HCT116 (cell line): ENCODE measurements at regions not wholly inside any gene's neighbourhood (a gene's known extent, or its start where the extent isn't known, plus 50 kb on each side); places are given as distances from the start of the nearest gene placed in this dataset.

Source experiments
- ATAC-seq: fragments of 200-7000 bp; cut with Tn5 transposase; 2 replicates; pipeline ENCODE4 v1.9.1; 2020; ENCODE audit warnings: mild to moderate bottlenecking, moderate library complexity
- BruUV-seq: library from RNA; stranded (reverse); fragments of 400-500 nt; replicated peaks from 2 replicates; lab custom pipeline; 2021; lab: Mats Ljungman, UMichigan
- CTCF ChIA-PET: fragments of 300-600 bp; sonication (Branson Sonifier 250); formaldehyde crosslinking; loops from one replicate; lab custom pipeline; 2021; ENCODE audit warnings: antibody characterized with exemption; lab: Charles Lee
- POLR2A ChIA-PET: fragments of 300-600, 350-600 bp; sonication (Branson Sonifier 250); formaldehyde crosslinking; loops from one replicate; lab custom pipeline; 2021; ENCODE audit warnings: antibody characterized with exemption; lab: Charles Lee
- RAD21 ChIA-PET, 2 experiments: fragments of 300-600 bp; sonication (Branson Sonifier 250); formaldehyde crosslinking; loops; one replicate each; lab custom pipeline; 2023; ENCODE audit warnings: low total read pairs in 2 of 2; ENCODE audit not compliant: uncharacterized antibody in 2 of 2, unreplicated experiment in 2 of 2, low non-redundant PET in 1 of 2; lab: Charles Lee
- DNase-seq: peaks from one replicate; pipeline ENCODE4 v3.0.0-alpha.2; 2010; ENCODE audit warnings: low read depth, low spot score
- H2AFZ ChIP-seq: fragments of 200-600 bp; shearing (Covaris generic), sonication (generic); 2 replicates; pipeline ENCODE4 v1.6.1; 2017; ENCODE audit warnings: low read depth, mixed run types, mixed read lengths, antibody characterized with exemption, low read length; ENCODE audit not compliant: poor library complexity, severe bottlenecking
- H3K27ac ChIP-seq: 2 replicates; pipeline ENCODE4 v1.5.1; 2012; ENCODE audit warnings: low read depth, low read length
- H3K27me3 ChIP-seq: fragments of 200-600 bp; sonication (generic); 2 replicates; pipeline ENCODE4 v1.6.1; 2016; ENCODE audit warnings: mixed run types, low read length, mixed read lengths; ENCODE audit not compliant: insufficient read depth
- H3K36me3 ChIP-seq, 2 experiments: fragments of 200-500 bp in 1 of 2; fragments of 200-600 bp in 1 of 2; sonication (Bioruptor generic) in 1 of 2; sonication (generic) in 1 of 2; 2 replicates each; pipeline versions ENCODE4 v1.5.1 to v1.6.1; 2014 to 2016; ENCODE audit warnings: low read length in 2 of 2, inconsistent platforms in 1 of 2, mixed read lengths in 1 of 2, mixed run types in 1 of 2; ENCODE audit not compliant: insufficient read depth in 2 of 2, control insufficient read depth in 1 of 2
- H3K4me1 ChIP-seq, 2 experiments: fragments of 200-600 bp in 1 of 2; sonication (generic) in 1 of 2; 2 replicates each; pipeline versions ENCODE4 v1.5.1 to v1.6.1; 2012 to 2017; ENCODE audit warnings: low read length in 2 of 2, inconsistent platforms in 1 of 2, mild to moderate bottlenecking in 1 of 2, mixed read lengths in 1 of 2, mixed run types in 1 of 2, moderate library complexity in 1 of 2; ENCODE audit not compliant: insufficient read depth in 2 of 2, control insufficient read depth in 1 of 2
- H3K4me2 ChIP-seq: fragments of 200-600 bp; sonication (generic); 2 replicates; pipeline ENCODE4 v1.6.1; 2017; ENCODE audit warnings: mixed run types, low read length, mixed read lengths
- H3K4me3 ChIP-seq, 2 experiments: fragments of 200-600 bp in 1 of 2; sonication (generic) in 1 of 2; replicated peaks in 1 of 2; 2 replicates each; pipeline ENCODE4 v1.5.1; 2011 to 2016; ENCODE audit warnings: low read length in 2 of 2, control low read depth in 1 of 2, low read depth in 1 of 2, mild to moderate bottlenecking in 1 of 2, mixed read lengths in 1 of 2, mixed run types in 1 of 2
- H3K79me2 ChIP-seq: fragments of 200-600 bp; sonication (generic); 2 replicates; pipeline ENCODE4 v1.6.1; 2017; ENCODE audit warnings: mild to moderate bottlenecking, mixed run types, low read length, moderate library complexity, mixed read lengths; ENCODE audit not compliant: insufficient read depth
- H3K9ac ChIP-seq: fragments of 200-600 bp; sonication (generic); 2 replicates; pipeline ENCODE4 v1.6.1; 2016; ENCODE audit warnings: low read length, mixed read lengths
- H3K9me2 ChIP-seq: fragments of 200-600 bp; sonication (generic), shearing (Covaris generic); 2 replicates; pipeline ENCODE4 v1.6.1; 2017; ENCODE audit warnings: mixed run types, mild to moderate bottlenecking, moderate library complexity; ENCODE audit not compliant: insufficient read depth
- H3K9me3 ChIP-seq, 2 experiments: fragments of 200-500 bp in 1 of 2; fragments of 200-600 bp in 1 of 2; sonication (Bioruptor generic) in 1 of 2; sonication (generic) in 1 of 2; 2 replicates each; pipeline ENCODE4 v1.6.1; 2014 to 2017; ENCODE audit warnings: low read length in 2 of 2, mixed read lengths in 2 of 2, inconsistent platforms in 1 of 2, low read depth in 1 of 2, mild to moderate bottlenecking in 1 of 2, mixed run types in 1 of 2, moderate library complexity in 1 of 2; ENCODE audit not compliant: control insufficient read depth in 1 of 2, insufficient read depth in 1 of 2
- H4K20me1 ChIP-seq: fragments of 200-600 bp; sonication (generic), shearing (Covaris generic); 2 replicates; pipeline ENCODE4 v1.6.1; 2017; ENCODE audit warnings: mixed run types, mild to moderate bottlenecking, moderate library complexity; ENCODE audit not compliant: insufficient read depth
- CBX3 ChIP-seq: IDR thresholded peaks from 2 replicates; pipeline ENCODE4 v1.6.1; 2012; ENCODE audit warnings: low read depth
- CEBPB ChIP-seq: IDR thresholded peaks from 2 replicates; pipeline ENCODE4 v1.6.1; 2012; ENCODE audit warnings: low read depth
- CTCF ChIP-seq, 3 experiments: fragments of 200-600 bp in 1 of 3; sonication (generic) in 1 of 3; IDR thresholded peaks in 2 of 3; conservative IDR thresholded peaks in 1 of 3; 2 replicates each; pipeline ENCODE4 v1.5.1; 2012 to 2017; ENCODE audit warnings: low read depth in 2 of 3, low read length in 2 of 3, antibody characterized with exemption in 1 of 3, borderline replicate concordance in 1 of 3, control low read depth in 1 of 3, mild to moderate bottlenecking in 1 of 3, mixed read lengths in 1 of 3, mixed run types in 1 of 3, moderate library complexity in 1 of 3; ENCODE audit not compliant: insufficient read depth in 1 of 3
- EGR1 ChIP-seq: IDR thresholded peaks from 2 replicates; pipeline ENCODE4 v1.6.1; 2012; ENCODE audit warnings: low read depth
- ELF1 ChIP-seq: IDR thresholded peaks from 2 replicates; pipeline ENCODE4 v1.6.1; 2012; ENCODE audit warnings: low read depth, borderline replicate concordance
- EZH2 ChIP-seq: fragments of 200-600 bp; sonication (generic); IDR thresholded peaks from 2 replicates; pipeline ENCODE4 v1.6.1; 2017; ENCODE audit warnings: antibody characterized with exemption, mixed run types
- FOSL1 ChIP-seq: IDR thresholded peaks from 2 replicates; pipeline ENCODE4 v1.6.1; 2012; ENCODE audit warnings: low read depth
- MAX ChIP-seq: IDR thresholded peaks from 2 replicates; pipeline ENCODE4 v1.6.1; 2012
- POLR2A ChIP-seq: IDR thresholded peaks from 2 replicates; pipeline ENCODE4 v1.7.0; 2011; ENCODE audit warnings: borderline replicate concordance; ENCODE audit not compliant: insufficient read depth, insufficient read length; ENCODE audit errors: extremely low read depth
- POLR2AphosphoS5 ChIP-seq: IDR thresholded peaks from 2 replicates; pipeline ENCODE4 v1.6.1; 2011; ENCODE audit warnings: mild to moderate bottlenecking, low read depth, low read length, moderate library complexity
- RAD21 ChIP-seq: IDR thresholded peaks from 2 replicates; pipeline ENCODE4 v1.6.1; 2012; ENCODE audit warnings: low read depth, mild to moderate bottlenecking
- SIN3A ChIP-seq: IDR thresholded peaks from 2 replicates; pipeline ENCODE4 v1.6.1; 2012; ENCODE audit warnings: low read depth
- SRF ChIP-seq: IDR thresholded peaks from 2 replicates; pipeline ENCODE4 v1.6.1; 2012; ENCODE audit warnings: low read depth
- YY1 ChIP-seq: IDR thresholded peaks from 2 replicates; pipeline ENCODE4 v1.6.1; 2011; ENCODE audit warnings: low read length, low read depth, moderate library complexity, mild to moderate bottlenecking; ENCODE audit not compliant: insufficient replicate concordance; ENCODE audit errors: extremely low read depth
- ZFX ChIP-seq: fragments of 450-650 bp; IDR thresholded peaks from 2 replicates; pipeline ENCODE4 v1.6.1; 2017
- ZNF274 ChIP-seq: fragments of 200-500 bp; sonication (Bioruptor generic); IDR thresholded peaks from 2 replicates; pipeline ENCODE4 v1.6.1; 2014; ENCODE audit warnings: mild to moderate bottlenecking, low read depth, low read length, inconsistent platforms
- intact Hi-C: fragments of 100-400 bp; cut with micrococcal nuclease; formaldehyde crosslinking; loops from 2 replicates; pipeline ENCODE4 v1.10.0; 2022
- TF ChIP-seq, protein P1 (sequence below): IDR thresholded peaks from 2 replicates; pipeline ENCODE4 v1.6.1; 2011; ENCODE audit warnings: mild to moderate bottlenecking, low read length, moderate library complexity; ENCODE audit not compliant: insufficient replicate concordance; ENCODE audit errors: extremely low read depth

- ChIA-PET RAD21 (interaction anchor here in 1 of 2 experiments (0.7 kb wide), 1 partner anchor 586 kb away, joined by 3 read pairs; no protein-coding TSS in a partner anchor), CTCF (no interaction called here), POLR2A (no interaction called here)
- no peaks in the 10 kb centered on the region for H3K9me2 ChIP-seq
- no peak overlapping the region for H3K27ac ChIP-seq
- H4K20me1 ChIP-seq = no peaks in the 10 kb centered on the region
- no peak overlapping the region for H2AFZ ChIP-seq
- no peak overlapping the region for H3K9ac ChIP-seq
- TF ChIP-seq CTCF (IDR thresholded peaks at IDR 0.05 in 2 of 3, conservative IDR thresholded peaks at IDR 0.05 in 1 of 3; ENCODE audit: borderline replicate concordance in 1 of 3, insufficient read depth in 1 of 3, low read depth in 2 of 3, low read length in 2 of 3) = no peak
- TF ChIP-seq ZFX = no peak
- TF ChIP-seq YY1 = no peak
- TF ChIP-seq SIN3A = no peak
- TF ChIP-seq CBX3 = no peak
- no peak for TF ChIP-seq FOSL1
- TF ChIP-seq ELF1 = no peak
- no peak for TF ChIP-seq POLR2AphosphoS5
- no peak for TF ChIP-seq EGR1
- no peak for TF ChIP-seq RAD21
- TF ChIP-seq MAX = no peak
- TF ChIP-seq ZNF274 = no peak
- no peak for TF ChIP-seq EZH2
- TF ChIP-seq SRF = no peak
- TF ChIP-seq POLR2A = no peak
- no peak for TF ChIP-seq CEBPB
- TF ChIP-seq, protein P1, sequence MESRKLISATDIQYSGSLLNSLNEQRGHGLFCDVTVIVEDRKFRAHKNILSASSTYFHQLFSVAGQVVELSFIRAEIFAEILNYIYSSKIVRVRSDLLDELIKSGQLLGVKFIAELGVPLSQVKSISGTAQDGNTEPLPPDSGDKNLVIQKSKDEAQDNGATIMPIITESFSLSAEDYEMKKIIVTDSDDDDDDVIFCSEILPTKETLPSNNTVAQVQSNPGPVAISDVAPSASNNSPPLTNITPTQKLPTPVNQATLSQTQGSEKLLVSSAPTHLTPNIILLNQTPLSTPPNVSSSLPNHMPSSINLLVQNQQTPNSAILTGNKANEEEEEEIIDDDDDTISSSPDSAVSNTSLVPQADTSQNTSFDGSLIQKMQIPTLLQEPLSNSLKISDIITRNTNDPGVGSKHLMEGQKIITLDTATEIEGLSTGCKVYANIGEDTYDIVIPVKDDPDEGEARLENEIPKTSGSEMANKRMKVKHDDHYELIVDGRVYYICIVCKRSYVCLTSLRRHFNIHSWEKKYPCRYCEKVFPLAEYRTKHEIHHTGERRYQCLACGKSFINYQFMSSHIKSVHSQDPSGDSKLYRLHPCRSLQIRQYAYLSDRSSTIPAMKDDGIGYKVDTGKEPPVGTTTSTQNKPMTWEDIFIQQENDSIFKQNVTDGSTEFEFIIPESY = no peak
- H3K27me3 ChIP-seq = no peaks in the 10 kb centered on the region
- no TSS peak for BruUV-seq
- no peak for DNase-seq
- no peak for ATAC-seq
- H3K79me2 ChIP-seq = no peaks in the 10 kb centered on the region
- no peaks in the 10 kb centered on the region for H3K36me3 ChIP-seq
- H3K4me3 ChIP-seq = no peak overlapping the region
- H3K4me1 ChIP-seq = no peaks in the 10 kb centered on the region
- H3K4me2 ChIP-seq = no peak overlapping the region
- no peaks in the 10 kb centered on the region for H3K9me3 ChIP-seq
- intact Hi-C loops = no loop called here
These were observed 263.8 kb upstream of the TLE4 start for GRCh38 chr9:79308012-79308411.
